ENCODE measurements at regions not wholly inside any gene's neighbourhood (a gene's known extent, or its start where the extent isn't known, plus 50 kb on each side); places are given as distances from the start of the nearest gene placed in this dataset.

DNA sequence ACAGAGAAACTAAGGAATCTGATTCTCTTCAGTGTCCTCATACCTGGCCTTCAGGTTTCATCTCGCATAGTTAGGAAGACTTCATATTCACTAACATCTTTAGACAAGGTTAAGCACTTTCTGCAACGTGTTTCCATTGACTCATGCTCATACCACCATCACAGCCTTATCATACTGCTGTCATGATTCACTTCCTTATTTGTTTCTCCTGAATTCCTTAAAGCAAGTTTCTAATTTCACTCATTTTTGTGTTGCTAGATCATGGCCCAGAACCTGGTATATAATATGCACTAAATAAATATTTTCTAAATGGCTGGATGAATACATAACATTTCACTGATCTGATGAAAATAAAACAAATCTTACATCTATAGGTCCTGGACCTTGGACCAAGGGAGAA, 472.9 kb downstream of the PRELID2 start:
- TF ChIP-seq, protein P1, sequence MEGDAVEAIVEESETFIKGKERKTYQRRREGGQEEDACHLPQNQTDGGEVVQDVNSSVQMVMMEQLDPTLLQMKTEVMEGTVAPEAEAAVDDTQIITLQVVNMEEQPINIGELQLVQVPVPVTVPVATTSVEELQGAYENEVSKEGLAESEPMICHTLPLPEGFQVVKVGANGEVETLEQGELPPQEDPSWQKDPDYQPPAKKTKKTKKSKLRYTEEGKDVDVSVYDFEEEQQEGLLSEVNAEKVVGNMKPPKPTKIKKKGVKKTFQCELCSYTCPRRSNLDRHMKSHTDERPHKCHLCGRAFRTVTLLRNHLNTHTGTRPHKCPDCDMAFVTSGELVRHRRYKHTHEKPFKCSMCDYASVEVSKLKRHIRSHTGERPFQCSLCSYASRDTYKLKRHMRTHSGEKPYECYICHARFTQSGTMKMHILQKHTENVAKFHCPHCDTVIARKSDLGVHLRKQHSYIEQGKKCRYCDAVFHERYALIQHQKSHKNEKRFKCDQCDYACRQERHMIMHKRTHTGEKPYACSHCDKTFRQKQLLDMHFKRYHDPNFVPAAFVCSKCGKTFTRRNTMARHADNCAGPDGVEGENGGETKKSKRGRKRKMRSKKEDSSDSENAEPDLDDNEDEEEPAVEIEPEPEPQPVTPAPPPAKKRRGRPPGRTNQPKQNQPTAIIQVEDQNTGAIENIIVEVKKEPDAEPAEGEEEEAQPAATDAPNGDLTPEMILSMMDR (IDR thresholded peaks at IDR 0.05; ENCODE audit: borderline replicate concordance, extremely low read depth, low read length, poor library complexity, severe bottlenecking) = no peak
- no peak for TF ChIP-seq EZH2 (IDR thresholded peaks at IDR 0.05; ENCODE audit: borderline replicate concordance, low read depth, low read length, severe bottlenecking)
